Mesendoderm (in vitro differentiated cells): ENCODE measurements at regions not wholly inside any gene's neighbourhood (a gene's known extent, or its start where the extent isn't known, plus 50 kb on each side); places are given as distances from the start of the nearest gene placed in this dataset.
"Not testable (repeated sequence)": the region's sequence is repeated elsewhere in the genome, so short reads cannot be mapped to it uniquely, and the experiment has no call there.

Source experiments
- DNase-seq: peaks from one replicate; pipeline ENCODE4 v3.0.0; 2013
- H2AK5ac ChIP-seq: 2 replicates; pipeline ENCODE4 v1.6.1; 2013; ENCODE audit warnings: low read length, inconsistent platforms
- H2BK120ac ChIP-seq: 2 replicates; pipeline ENCODE4 v1.6.1; 2013; ENCODE audit warnings: low read depth, mild to moderate bottlenecking, low read length, moderate library complexity, mixed read lengths
- H2BK15ac ChIP-seq: replicated peaks from 2 replicates; pipeline ENCODE4 v1.6.1; 2013; ENCODE audit warnings: low read depth, mild to moderate bottlenecking, moderate library complexity
- H2BK5ac ChIP-seq: 2 replicates; pipeline ENCODE4 v1.6.1; 2013; ENCODE audit warnings: low read length, inconsistent platforms
- H3K18ac ChIP-seq: 2 replicates; pipeline ENCODE4 v1.6.1; 2013; ENCODE audit warnings: mild to moderate bottlenecking, low read length, mixed read lengths
- H3K23ac ChIP-seq: one replicate; pipeline ENCODE4 v1.6.1; 2013; ENCODE audit warnings: low read length
- H3K27ac ChIP-seq: 2 replicates; pipeline ENCODE4 v1.5.1; 2013; ENCODE audit warnings: low read depth, mild to moderate bottlenecking, inconsistent platforms, low read length, moderate library complexity
- H3K27me3 ChIP-seq: 2 replicates; pipeline ENCODE4 v1.6.1; 2013; ENCODE audit warnings: low read length, control low read depth, mild to moderate bottlenecking, inconsistent platforms; ENCODE audit not compliant: insufficient read depth, poor library complexity
- H3K36me3 ChIP-seq: 2 replicates; pipeline ENCODE4 v1.6.1; 2013; ENCODE audit warnings: low read length, inconsistent platforms; ENCODE audit not compliant: control insufficient read depth, insufficient read depth
- H3K4ac ChIP-seq: one replicate; pipeline ENCODE4 v1.6.1; 2013; ENCODE audit warnings: low read depth, mild to moderate bottlenecking, low read length, moderate library complexity
- H3K4me1 ChIP-seq: 2 replicates; pipeline ENCODE4 v1.6.1; 2013; ENCODE audit warnings: low read depth, low read length, inconsistent platforms; ENCODE audit not compliant: control insufficient read depth
- H3K4me2 ChIP-seq: 2 replicates; pipeline ENCODE4 v1.6.1; 2013; ENCODE audit warnings: low read length
- H3K4me3 ChIP-seq: 2 replicates; pipeline ENCODE4 v1.5.1; 2013; ENCODE audit warnings: mild to moderate bottlenecking, low read length
- H3K56ac ChIP-seq: one replicate; pipeline ENCODE4 v1.6.1; 2013; ENCODE audit warnings: low read length
- H3K79me1 ChIP-seq: 2 replicates; pipeline ENCODE4 v1.6.1; 2013; ENCODE audit warnings: low read length, inconsistent platforms
- H3K79me2 ChIP-seq: 2 replicates; pipeline ENCODE4 v1.6.1; 2013; ENCODE audit warnings: mild to moderate bottlenecking, low read length; ENCODE audit not compliant: control insufficient read depth, insufficient read depth
- H3K9ac ChIP-seq: 2 replicates; pipeline ENCODE4 v1.6.1; 2013; ENCODE audit warnings: low read length, inconsistent platforms
- H4K5ac ChIP-seq: one replicate; pipeline ENCODE4 v1.6.1; 2013; ENCODE audit warnings: low read length
- H4K8ac ChIP-seq: one replicate; pipeline ENCODE4 v1.6.1; 2013; ENCODE audit warnings: low read depth, mild to moderate bottlenecking, control low read depth, low read length, moderate library complexity
- WGBS: extraction: QIAGEN DNeasy Blood & Tissue Kit; methylation state at CpG from one replicate; pipeline ENCODE4 v1.1.7; 2013; ENCODE audit warnings: low lambda C conversion rate, missing lambda C conversion rate; ENCODE audit not compliant: insufficient coverage; ENCODE audit errors: extremely low coverage; 5-methylcytosine and 5-hydroxymethylcytosine counted together

DNA sequence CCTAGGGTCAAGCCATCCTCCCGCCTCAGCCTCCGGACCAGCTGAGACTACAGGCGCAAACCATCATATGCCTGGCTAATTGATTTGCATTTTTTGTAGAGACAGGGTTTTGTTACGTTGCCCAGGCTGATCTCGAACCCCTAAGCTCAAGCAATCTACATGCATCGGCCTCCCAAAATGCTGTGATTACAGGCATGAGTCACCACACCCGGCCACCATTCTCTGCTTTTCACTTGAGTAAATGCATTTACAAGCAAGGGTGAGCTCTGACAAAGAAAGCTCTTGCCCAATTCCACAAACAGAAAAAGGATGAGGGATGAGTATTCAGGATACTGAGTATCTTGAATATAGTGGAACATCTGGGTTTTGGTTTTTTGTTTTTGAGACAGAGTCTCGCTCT is 172.9 kb upstream of the MXRA5 start:
- not testable (repeated sequence) for H2BK15ac ChIP-seq, H3K27me3 ChIP-seq, H2BK5ac ChIP-seq, H3K4me1 ChIP-seq, H3K4me3 ChIP-seq, H3K18ac ChIP-seq, H3K23ac ChIP-seq, H4K8ac ChIP-seq, H3K36me3 ChIP-seq, H3K79me1 ChIP-seq, H3K4ac ChIP-seq, H3K4me2 ChIP-seq, H3K79me2 ChIP-seq, H3K9ac ChIP-seq, H4K5ac ChIP-seq, DNase-seq, H3K27ac ChIP-seq, H3K56ac ChIP-seq, H2BK120ac ChIP-seq, H2AK5ac ChIP-seq
- WGBS = no CpG with 5 or more reads among the region's 8 CpGs

DNA sequence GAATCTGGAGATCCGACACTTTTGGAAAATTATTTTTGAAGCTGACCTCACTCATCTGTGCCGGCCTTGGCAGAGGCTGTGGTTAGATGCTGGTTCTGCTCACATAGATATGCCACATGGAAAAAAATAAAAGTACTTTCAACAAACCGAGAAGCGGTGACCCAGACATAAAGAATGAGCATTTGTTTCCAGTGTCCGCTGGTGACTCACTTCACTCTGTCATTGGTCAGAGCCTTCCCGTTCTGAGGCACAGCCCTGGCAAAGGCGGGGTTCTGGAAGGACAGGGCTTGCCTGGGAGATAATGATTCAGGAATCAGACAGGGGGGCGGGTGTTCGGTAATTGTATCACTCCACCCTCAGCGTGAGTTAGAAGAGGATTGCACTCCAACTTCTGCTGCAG is 172.4 kb upstream of the MXRA5 start:
- H3K36me3 ChIP-seq = no peaks in the 10 kb centered on the region
- H3K18ac ChIP-seq = no peak overlapping the region
- H4K5ac ChIP-seq = no peak overlapping the region
- H3K4me2 ChIP-seq = no peak overlapping the region
- H3K79me1 ChIP-seq = no peaks in the 10 kb centered on the region
- H3K4ac ChIP-seq = no peak overlapping the region
- no peak overlapping the region for H2AK5ac ChIP-seq
- no peak overlapping the region for H3K56ac ChIP-seq
- no peak overlapping the region for H3K23ac ChIP-seq
- no peaks in the 10 kb centered on the region for H3K27me3 ChIP-seq
- H3K4me3 ChIP-seq = no peak overlapping the region
- no CpG with 5 or more reads among the region's 10 CpGs for WGBS
- no peaks in the 10 kb centered on the region for H3K79me2 ChIP-seq
- H3K9ac ChIP-seq = no peak overlapping the region
- H3K4me1 ChIP-seq = no peaks in the 10 kb centered on the region
- H4K8ac ChIP-seq = no peak overlapping the region
- H2BK120ac ChIP-seq = no peak overlapping the region
- H2BK5ac ChIP-seq = no peak overlapping the region
- H3K27ac ChIP-seq = no peak overlapping the region
- H2BK15ac ChIP-seq = no peak overlapping the region
- peak; percentile 11 for DNase-seq

DNA sequence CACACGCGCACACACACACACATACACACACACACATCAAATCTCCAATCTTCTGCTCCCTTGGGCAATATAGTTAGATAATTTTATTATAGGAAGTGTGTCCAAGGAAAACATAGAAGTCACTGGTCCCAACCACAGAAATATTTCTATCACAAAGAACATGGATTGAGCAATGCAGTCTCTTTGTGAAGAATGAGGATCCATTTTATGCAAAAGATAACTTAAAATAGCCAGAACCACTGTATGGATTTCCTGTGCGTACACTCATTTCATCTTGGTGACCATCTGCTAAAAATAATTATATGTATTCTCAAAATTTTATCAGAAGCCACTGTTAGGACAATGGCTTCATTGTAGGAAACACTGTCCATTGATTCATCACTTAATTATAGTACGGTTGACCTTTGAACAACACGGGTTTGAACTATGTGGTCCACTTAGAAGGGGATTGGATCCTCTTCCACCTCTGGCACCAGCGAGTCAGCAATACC is 169.6 kb upstream of the MXRA5 start:
- H2AK5ac ChIP-seq = no peak overlapping the region
- no peaks in the 10 kb centered on the region for H3K79me2 ChIP-seq
- no peaks in the 10 kb centered on the region for H3K27me3 ChIP-seq
- no peak overlapping the region for H2BK15ac ChIP-seq
- H4K8ac ChIP-seq = no peak overlapping the region
- no peak overlapping the region for H2BK120ac ChIP-seq
- no peak overlapping the region for H3K27ac ChIP-seq
- H3K23ac ChIP-seq = no peak overlapping the region
- H3K36me3 ChIP-seq = no peaks in the 10 kb centered on the region
- no peak overlapping the region for H3K4me3 ChIP-seq
- no peak overlapping the region for H2BK5ac ChIP-seq
- no peak overlapping the region for H3K56ac ChIP-seq
- H3K9ac ChIP-seq = no peak overlapping the region
- no peak overlapping the region for H3K18ac ChIP-seq
- no peaks in the 10 kb centered on the region for H3K79me1 ChIP-seq
- H3K4ac ChIP-seq = no peak overlapping the region
- no peak overlapping the region for H4K5ac ChIP-seq
- WGBS = 100% methylated on average over 2 of the region's 6 CpGs
- DNase-seq = no peak
- no peaks in the 10 kb centered on the region for H3K4me1 ChIP-seq
- H3K4me2 ChIP-seq = no peak overlapping the region

GRCh38 chrX:3514996-3515395 is 168.5 kb upstream of the MXRA5 start:
- Histone ChIP-seq H2BK15ac (no peak overlapping the region), H3K9ac (no peak overlapping the region), H3K4me2 (no peak overlapping the region), H3K56ac (no peak overlapping the region), H2BK120ac (no peak overlapping the region), H3K36me3 (no peaks in the 10 kb centered on the region), H2AK5ac (no peak overlapping the region), H3K79me2 (no peaks in the 10 kb centered on the region), H2BK5ac (no peak overlapping the region), H4K5ac (no peak overlapping the region), H4K8ac (no peak overlapping the region), H3K79me1 (no peaks in the 10 kb centered on the region), H3K4ac (no peak overlapping the region), H3K18ac (no peak overlapping the region), H3K23ac (no peak overlapping the region), H3K4me3 (no peak overlapping the region), H3K27me3 (no peaks in the 10 kb centered on the region), H3K27ac (no peak overlapping the region), H3K4me1 (no peaks in the 10 kb centered on the region)
- no CpG with 5 or more reads among the region's 3 CpGs for WGBS
- DNase-seq = no peak

- not testable (repeated sequence) for H2BK120ac ChIP-seq, H3K9ac ChIP-seq, H3K4me1 ChIP-seq, H3K18ac ChIP-seq, H3K4me2 ChIP-seq, H2AK5ac ChIP-seq, H3K27ac ChIP-seq, H2BK5ac ChIP-seq, H4K5ac ChIP-seq, H3K23ac ChIP-seq, H3K79me2 ChIP-seq, H3K79me1 ChIP-seq, H3K4me3 ChIP-seq, H3K56ac ChIP-seq, H2BK15ac ChIP-seq, H3K27me3 ChIP-seq, H3K36me3 ChIP-seq, H4K8ac ChIP-seq, H3K4ac ChIP-seq
- DNase-seq = peak; percentile 48
- no CpG with 5 or more reads among the region's 10 CpGs for WGBS
These were observed 165.7 kb upstream of the MXRA5 start for GRCh38 chrX:3512150-3512549.

GRCh38 chrX:3509934-3510333 is 163.5 kb upstream of the MXRA5 start:
- no peaks in the 10 kb centered on the region for H3K4me1 ChIP-seq
- no peak overlapping the region for H2AK5ac ChIP-seq
- DNase-seq = no peak
- H3K4ac ChIP-seq = no peak overlapping the region
- H2BK120ac ChIP-seq = no peak overlapping the region
- no CpG with 5 or more reads among the region's 4 CpGs for WGBS
- H3K23ac ChIP-seq = no peak overlapping the region
- no peaks in the 10 kb centered on the region for H3K27me3 ChIP-seq
- no peak overlapping the region for H2BK5ac ChIP-seq
- H2BK15ac ChIP-seq = no peak overlapping the region
- no peak overlapping the region for H4K5ac ChIP-seq
- H3K56ac ChIP-seq = no peak overlapping the region
- no peak overlapping the region for H3K9ac ChIP-seq
- no peaks in the 10 kb centered on the region for H3K36me3 ChIP-seq
- no peak overlapping the region for H3K18ac ChIP-seq
- H3K27ac ChIP-seq = no peak overlapping the region
- no peaks in the 10 kb centered on the region for H3K79me2 ChIP-seq
- no peaks in the 10 kb centered on the region for H3K79me1 ChIP-seq
- H3K4me3 ChIP-seq = no peak overlapping the region
- H3K4me2 ChIP-seq = no peak overlapping the region
- no peak overlapping the region for H4K8ac ChIP-seq
